ENCODE measurements at regions not wholly inside any gene's neighbourhood (a gene's known extent, or its start where the extent isn't known, plus 50 kb on each side); places are given as distances from the start of the nearest gene placed in this dataset.
"Not testable (repeated sequence)": the region's sequence is repeated elsewhere in the genome, so short reads cannot be mapped to it uniquely, and the experiment has no call there.

- DNase-seq (ENCODE audit: low spot score in 2 of 2) = no peak
- Histone ChIP-seq H3K27me3 (no peaks in the 10 kb centered on the region), H3K4me1 (no peaks in the 10 kb centered on the region), H3K36me3 (no peaks in the 10 kb centered on the region), H3K4me3 (no peak overlapping the region), H3K9me3 (no peaks in the 10 kb centered on the region), H3K27ac (no peak overlapping the region)
- intact Hi-C loops (cut with DNase I) = no loop called here
- no peak for TF ChIP-seq CTCF (IDR thresholded peaks at IDR 0.05)
Measured at GRCh38 chr6:67000121-67000520, 1293.1 kb upstream of the EYS start.

DNA sequence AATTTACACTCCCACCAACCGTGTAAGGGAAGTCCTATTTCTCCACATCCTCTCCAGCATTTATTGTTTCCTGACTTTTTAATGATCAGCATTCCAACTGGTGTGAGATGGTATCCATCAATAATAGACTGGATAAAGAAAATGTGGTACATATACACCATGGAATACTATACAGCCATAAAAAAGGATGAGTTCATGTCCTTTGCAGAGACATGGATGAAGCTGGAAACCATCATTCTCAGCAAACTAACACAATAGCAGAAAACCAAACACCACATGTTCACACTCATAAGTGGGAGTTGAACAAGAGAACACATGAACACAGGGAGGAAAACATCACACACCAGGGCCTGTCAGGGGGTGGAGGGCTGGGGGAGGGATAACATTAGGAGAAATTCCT lies 1290.6 kb upstream of the EYS start:
- H3K36me3 ChIP-seq; H3K27ac ChIP-seq; DNase-seq (ENCODE audit: low spot score in 2 of 2); H3K27me3 ChIP-seq; H3K4me1 ChIP-seq; intact Hi-C loops (cut with DNase I); H3K9me3 ChIP-seq; H3K4me3 ChIP-seq: not testable (repeated sequence)

GRCh38 chr6:66995669-66996068 lies 1288.6 kb upstream of the EYS start:
- TF ChIP-seq CTCF (IDR thresholded peaks at IDR 0.05) = no peak
- DNase-seq (ENCODE audit: low spot score in 2 of 2) = no peak
- Histone ChIP-seq H3K4me3 (no peak overlapping the region), H3K4me1 (no peaks in the 10 kb centered on the region), H3K27me3 (no peaks in the 10 kb centered on the region), H3K36me3 (no peaks in the 10 kb centered on the region), H3K27ac (no peak overlapping the region), H3K9me3 (peaks cover 0 to 1% of the 10 kb centered on the region in 2 donors)
- intact Hi-C loops (cut with DNase I) = no loop called here

GRCh38 chr6:66993708-66994107 lies 1286.7 kb upstream of the EYS start:
- H3K27ac ChIP-seq; H3K27me3 ChIP-seq; intact Hi-C loops (cut with DNase I); H3K4me1 ChIP-seq; H3K9me3 ChIP-seq; H3K36me3 ChIP-seq; DNase-seq (ENCODE audit: low spot score in 2 of 2); H3K4me3 ChIP-seq: not testable (repeated sequence)

DNA sequence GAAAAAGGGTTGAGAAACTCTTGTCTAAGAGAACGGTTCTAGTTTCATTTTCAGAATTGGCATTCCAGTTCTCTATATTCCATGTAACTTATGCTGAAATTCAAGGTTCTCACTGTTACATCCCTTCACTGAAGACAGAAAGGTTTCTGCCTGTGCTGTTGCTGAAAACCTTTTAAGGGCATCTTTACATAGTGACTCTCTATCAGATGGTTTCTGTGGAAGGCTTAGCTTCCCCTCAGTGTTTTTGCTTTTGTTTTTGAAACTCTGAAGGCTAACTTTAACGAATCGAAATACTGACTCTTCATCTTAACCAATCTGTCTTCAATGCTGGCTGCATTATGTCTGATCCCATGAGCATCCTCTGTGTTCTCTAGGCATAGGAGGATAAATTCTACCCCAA lies 1286.2 kb upstream of the EYS start:
- TF ChIP-seq CTCF (IDR thresholded peaks at IDR 0.05) = no peak
- H3K9me3 ChIP-seq = peaks cover 0 to 4% of the 10 kb centered on the region in 2 donors
- no peaks in the 10 kb centered on the region for H3K27me3 ChIP-seq
- H3K27ac ChIP-seq = no peak overlapping the region
- no peak overlapping the region for H3K4me3 ChIP-seq
- DNase-seq (ENCODE audit: low spot score in 2 of 2) = no peak
- no peaks in the 10 kb centered on the region for H3K36me3 ChIP-seq
- intact Hi-C loops (cut with DNase I) = no loop called here
- no peaks in the 10 kb centered on the region for H3K4me1 ChIP-seq

DNA sequence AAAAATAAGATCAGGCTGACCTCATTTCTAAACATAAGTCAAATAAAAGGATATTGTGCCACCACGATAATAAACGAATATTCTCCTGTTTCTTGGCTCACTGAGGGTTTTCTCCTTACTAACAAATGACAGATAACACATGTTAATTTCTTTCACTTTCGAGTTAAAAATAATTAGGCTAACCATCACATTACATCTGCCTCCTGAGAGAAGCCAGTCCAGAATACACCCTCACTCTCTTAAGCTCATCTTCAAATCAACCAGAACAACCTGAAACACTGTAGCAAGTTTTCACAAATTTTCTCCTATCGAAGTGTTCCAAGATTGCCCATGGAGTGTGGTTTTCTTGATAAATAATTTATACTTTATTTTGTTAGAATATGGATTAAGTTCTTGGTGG lies 1285.6 kb upstream of the EYS start:
- Histone ChIP-seq H3K4me1 (no peaks in the 10 kb centered on the region), H3K27me3 (no peaks in the 10 kb centered on the region), H3K36me3 (no peaks in the 10 kb centered on the region), H3K4me3 (no peak overlapping the region), H3K9me3 (peaks cover 0 to 4% of the 10 kb centered on the region in 2 donors), H3K27ac (no peak overlapping the region)
- no peak for TF ChIP-seq CTCF (IDR thresholded peaks at IDR 0.05)
- intact Hi-C loops (cut with DNase I) = no loop called here
- no peak for DNase-seq (ENCODE audit: low spot score in 2 of 2)

- intact Hi-C loops (cut with DNase I) = no loop called here
- H3K4me1 ChIP-seq = no peaks in the 10 kb centered on the region
- H3K36me3 ChIP-seq = no peaks in the 10 kb centered on the region
- TF ChIP-seq CTCF (IDR thresholded peaks at IDR 0.05) = no peak
- no peak for DNase-seq (ENCODE audit: low spot score in 2 of 2)
- no peak overlapping the region for H3K27ac ChIP-seq
- no peaks in the 10 kb centered on the region for H3K27me3 ChIP-seq
- H3K4me3 ChIP-seq = no peak overlapping the region
- H3K9me3 ChIP-seq = peaks cover 0 to 9% of the 10 kb centered on the region in 2 donors
Measured at GRCh38 chr6:66986940-66987339, 1279.9 kb upstream of the EYS start.

Data from ascending aorta (tissue), 2 donors.